PC-3 (cell line): ENCODE measurements at regions not wholly inside any gene's neighbourhood (a gene's known extent, or its start where the extent isn't known, plus 50 kb on each side); places are given as distances from the start of the nearest gene placed in this dataset.

ENCODE experiments used
- ATAC-seq: fragments of 200-7000 bp; cut with Tn5 transposase; 2 replicates; pipeline ENCODE4 v1.9.1; 2020; ENCODE audit warnings: mild to moderate bottlenecking, moderate library complexity
- BruUV-seq: library from RNA; stranded (reverse); fragments of 400-500 nt; replicated peaks from 2 replicates; lab custom pipeline; 2021; lab: Mats Ljungman, UMichigan
- CTCF ChIA-PET: fragments of 300-600 bp; sonication (Branson Sonifier 250); formaldehyde crosslinking; loops from one replicate; lab custom pipeline; 2022; ENCODE audit warnings: antibody characterized with exemption; lab: Charles Lee
- POLR2A ChIA-PET: fragments of 300-600 bp; sonication (Branson Sonifier 250); formaldehyde crosslinking; loops from one replicate; lab custom pipeline; 2022; ENCODE audit warnings: antibody characterized with exemption; ENCODE audit not compliant: unreplicated experiment; lab: Charles Lee
- DNase-seq: peaks from one replicate; pipeline ENCODE4 v3.0.0-alpha.2; 2015
- H2AFZ ChIP-seq: fragments of 300-600 bp; sonication (generic); 2 replicates; pipeline ENCODE4 v1.6.0; 2016; ENCODE audit warnings: antibody characterized with exemption, low read length
- H3F3A ChIP-seq: fragments of 300-600 bp; sonication (generic); one replicate; pipeline ENCODE4 v1.6.0; 2017; ENCODE audit warnings: antibody characterized with exemption, low read length, control low read depth, mild to moderate bottlenecking; ENCODE audit not compliant: unreplicated experiment
- H3K27ac ChIP-seq: fragments of 300-600 bp; sonication (generic); 2 replicates; pipeline ENCODE4 v1.5.1; 2016; ENCODE audit warnings: mild to moderate bottlenecking, low read length
- H3K27me3 ChIP-seq: fragments of 300-600 bp; sonication (generic); 2 replicates; pipeline ENCODE4 v1.6.1; 2016; ENCODE audit warnings: low read length, mixed read lengths
- H3K36me3 ChIP-seq: fragments of 300-600 bp; sonication (generic); 2 replicates; pipeline ENCODE4 v1.6.1; 2016; ENCODE audit warnings: low read depth, mixed run types, low read length, mixed read lengths
- H3K4me1 ChIP-seq: fragments of 300-600 bp; sonication (generic); 2 replicates; pipeline ENCODE4 v1.5.1; 2016; ENCODE audit warnings: low read length; ENCODE audit not compliant: insufficient read depth
- H3K4me2 ChIP-seq: fragments of 300-600 bp; sonication (generic); 2 replicates; pipeline ENCODE4 v1.6.0; 2016; ENCODE audit warnings: low read length
- H3K4me3 ChIP-seq: fragments of 300-600 bp; sonication (generic); 2 replicates; pipeline ENCODE4 v1.5.1; 2016; ENCODE audit warnings: mild to moderate bottlenecking, low read length, mixed read lengths
- H3K79me2 ChIP-seq: fragments of 300-600 bp; sonication (generic); 2 replicates; pipeline ENCODE4 v1.6.1; 2017; ENCODE audit warnings: low read length, mixed read lengths
- H3K9ac ChIP-seq: fragments of 300-600 bp; sonication (generic); 2 replicates; pipeline ENCODE4 v1.6.0; 2016; ENCODE audit warnings: mild to moderate bottlenecking, low read length
- H3K9me2 ChIP-seq: fragments of 300-600 bp; sonication (generic); replicated peaks from 2 replicates; pipeline ENCODE4 v1.6.1; 2016; ENCODE audit warnings: mixed run types, low read length, mixed read lengths
- H3K9me3 ChIP-seq: fragments of 300-600 bp; sonication (generic); 2 replicates; pipeline ENCODE4 v1.6.1; 2016; ENCODE audit warnings: low read length, mixed read lengths
- H4K20me1 ChIP-seq: fragments of 300-600 bp; sonication (generic); 2 replicates; pipeline ENCODE4 v1.6.1; 2016; ENCODE audit warnings: low read length, mixed read lengths
- CTCF ChIP-seq: fragments of 300-600 bp; sonication (generic); conservative IDR thresholded peaks from 2 replicates; pipeline ENCODE4 v1.5.1; 2017; ENCODE audit warnings: antibody characterized with exemption, low read depth, mild to moderate bottlenecking, low read length
- EZH2 ChIP-seq: fragments of 300-600 bp; sonication (generic); IDR thresholded peaks from one replicate; pipeline ENCODE4 v1.6.1; 2017; ENCODE audit warnings: antibody characterized with exemption, mild to moderate bottlenecking, low read length; ENCODE audit not compliant: unreplicated experiment
- EZH2phosphoT487 ChIP-seq: fragments of 300-600 bp; sonication (generic); IDR thresholded peaks from 2 replicates; pipeline ENCODE4 v1.6.1; 2018; ENCODE audit warnings: mild to moderate bottlenecking, antibody characterized with exemption, low read length, borderline replicate concordance
- intact Hi-C: fragments of 100-400 bp; cut with micrococcal nuclease; formaldehyde crosslinking; loops from 2 replicates; pipeline ENCODE4 v1.9.0; 2023

GRCh38 chr4:110840221-110840654, 217.4 kb upstream of the PITX2 start:
- Histone ChIP-seq H3F3A (no peaks in the 10 kb centered on the region), H3K4me1 (no peaks in the 10 kb centered on the region), H3K27me3 (peaks cover 50% of the 10 kb centered on the region), H3K36me3 (no peaks in the 10 kb centered on the region), H3K4me3 (no peak overlapping the region), H3K9me2 (no peaks in the 10 kb centered on the region), H3K4me2 (no peak overlapping the region), H3K9ac (no peak overlapping the region), H2AFZ (no peak overlapping the region), H3K79me2 (no peaks in the 10 kb centered on the region), H3K27ac (no peak overlapping the region), H4K20me1 (no peaks in the 10 kb centered on the region), H3K9me3 (no peaks in the 10 kb centered on the region)
- no peak for ATAC-seq
- BruUV-seq = no TSS peak
- peak; percentile 6 for DNase-seq
- ChIA-PET CTCF (no interaction called here), POLR2A (no interaction called here)
- intact Hi-C loops = no loop called here
- TF ChIP-seq CTCF (no peak), EZH2 (no peak), EZH2phosphoT487 (no peak)

- ChIA-PET CTCF (no interaction called here), POLR2A (no interaction called here)
- no TSS peak for BruUV-seq
- H3K4me1 ChIP-seq = no peaks in the 10 kb centered on the region
- H3K9ac ChIP-seq = no peak overlapping the region
- H3F3A ChIP-seq = no peaks in the 10 kb centered on the region
- no peak overlapping the region for H3K4me3 ChIP-seq
- H3K27ac ChIP-seq = no peak overlapping the region
- H3K79me2 ChIP-seq = no peaks in the 10 kb centered on the region
- H3K9me3 ChIP-seq = no peaks in the 10 kb centered on the region
- no peaks in the 10 kb centered on the region for H4K20me1 ChIP-seq
- no peak overlapping the region for H2AFZ ChIP-seq
- TF ChIP-seq CTCF (no peak), EZH2phosphoT487 (no peak), EZH2 (no peak)
- intact Hi-C loops = no loop called here
- H3K36me3 ChIP-seq = no peaks in the 10 kb centered on the region
- H3K27me3 ChIP-seq = peaks cover 61% of the 10 kb centered on the region
- DNase-seq = no peak
- no peak for ATAC-seq
- no peak overlapping the region for H3K4me2 ChIP-seq
- H3K9me2 ChIP-seq = no peaks in the 10 kb centered on the region
Observed at GRCh38 chr4:110848787-110849186, 225.9 kb upstream of the PITX2 start.

DNA sequence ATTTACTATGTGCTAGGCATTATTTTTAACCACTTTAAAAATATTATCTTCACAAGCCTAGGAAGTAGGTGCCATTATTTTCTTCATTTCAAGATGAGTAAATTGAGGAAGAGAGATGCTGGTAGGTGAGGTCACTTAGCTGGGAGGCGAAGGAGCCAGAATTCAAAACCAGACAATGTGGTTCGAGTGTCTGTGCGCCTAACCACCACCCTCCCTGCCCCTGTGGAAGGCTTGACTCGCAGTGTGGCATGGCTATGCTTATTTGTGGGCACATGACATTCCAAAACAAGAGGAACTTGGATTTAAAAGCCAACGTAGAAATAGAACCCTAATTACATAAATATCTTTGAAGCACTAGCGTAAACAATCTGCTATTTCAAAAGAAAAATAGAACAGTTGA, 226.6 kb upstream of the PITX2 start:
- no peaks in the 10 kb centered on the region for H3K9me2 ChIP-seq
- ChIA-PET POLR2A (no interaction called here), CTCF (no interaction called here)
- H3K79me2 ChIP-seq = no peaks in the 10 kb centered on the region
- no peaks in the 10 kb centered on the region for H3K36me3 ChIP-seq
- H3K4me1 ChIP-seq = no peaks in the 10 kb centered on the region
- H3K27ac ChIP-seq = no peak overlapping the region
- H3K9me3 ChIP-seq = no peaks in the 10 kb centered on the region
- H2AFZ ChIP-seq = no peak overlapping the region
- H3K4me2 ChIP-seq = no peak overlapping the region
- no TSS peak for BruUV-seq
- no peak overlapping the region for H3K4me3 ChIP-seq
- intact Hi-C loops = no loop called here
- no peaks in the 10 kb centered on the region for H4K20me1 ChIP-seq
- DNase-seq = no peak
- ATAC-seq = no peak
- TF ChIP-seq EZH2 (no peak), CTCF (no peak), EZH2phosphoT487 (no peak)
- no peak overlapping the region for H3K9ac ChIP-seq
- H3F3A ChIP-seq = no peaks in the 10 kb centered on the region
- peaks cover 54% of the 10 kb centered on the region for H3K27me3 ChIP-seq
